ENCODE measurements at regions not wholly inside any gene's neighbourhood (a gene's known extent, or its start where the extent isn't known, plus 50 kb on each side); places are given as distances from the start of the nearest gene placed in this dataset.

- Histone ChIP-seq H3K27me3 (ENCODE audit: control insufficient read depth, insufficient read depth, low read length, poor library complexity, severe bottlenecking) (no peaks in the 10 kb centered on the region), H3K27ac (ENCODE audit: low read depth, low read length) (no peak overlapping the region), H3K4me3 (ENCODE audit: low read length) (no peak overlapping the region), H3K4me1 (ENCODE audit: control insufficient read depth, insufficient read depth, low read length) (no peaks in the 10 kb centered on the region), H3K9me3 (ENCODE audit: control insufficient read depth, low read length) (no peaks in the 10 kb centered on the region), H3K9ac (ENCODE audit: extremely low read depth, low read length, poor library complexity, severe bottlenecking) (no peak overlapping the region), H3K36me3 (ENCODE audit: control insufficient read depth, insufficient read depth, low read length) (no peaks in the 10 kb centered on the region)
- no peak overlapping the region for H3K27ac Mint-ChIP-seq
- no peak overlapping the region for H3K4me3 Mint-ChIP-seq
- peaks cover 1% of the 10 kb centered on the region for H3K27me3 Mint-ChIP-seq (ENCODE audit: insufficient read depth)
- no peaks in the 10 kb centered on the region for H3K9me3 Mint-ChIP-seq
- no peaks in the 10 kb centered on the region for H3K36me3 Mint-ChIP-seq (ENCODE audit: low read depth)
- no peak for DNase-seq
- TF ChIP-seq, protein P1, sequence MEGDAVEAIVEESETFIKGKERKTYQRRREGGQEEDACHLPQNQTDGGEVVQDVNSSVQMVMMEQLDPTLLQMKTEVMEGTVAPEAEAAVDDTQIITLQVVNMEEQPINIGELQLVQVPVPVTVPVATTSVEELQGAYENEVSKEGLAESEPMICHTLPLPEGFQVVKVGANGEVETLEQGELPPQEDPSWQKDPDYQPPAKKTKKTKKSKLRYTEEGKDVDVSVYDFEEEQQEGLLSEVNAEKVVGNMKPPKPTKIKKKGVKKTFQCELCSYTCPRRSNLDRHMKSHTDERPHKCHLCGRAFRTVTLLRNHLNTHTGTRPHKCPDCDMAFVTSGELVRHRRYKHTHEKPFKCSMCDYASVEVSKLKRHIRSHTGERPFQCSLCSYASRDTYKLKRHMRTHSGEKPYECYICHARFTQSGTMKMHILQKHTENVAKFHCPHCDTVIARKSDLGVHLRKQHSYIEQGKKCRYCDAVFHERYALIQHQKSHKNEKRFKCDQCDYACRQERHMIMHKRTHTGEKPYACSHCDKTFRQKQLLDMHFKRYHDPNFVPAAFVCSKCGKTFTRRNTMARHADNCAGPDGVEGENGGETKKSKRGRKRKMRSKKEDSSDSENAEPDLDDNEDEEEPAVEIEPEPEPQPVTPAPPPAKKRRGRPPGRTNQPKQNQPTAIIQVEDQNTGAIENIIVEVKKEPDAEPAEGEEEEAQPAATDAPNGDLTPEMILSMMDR (conservative IDR thresholded peaks at IDR 0.05): no peak
- H3K4me1 Mint-ChIP-seq: no peaks in the 10 kb centered on the region
Measured at GRCh38 chr7:85805656-85806055, 618.8 kb upstream of the SEMA3D start.

GRCh38 chr7:85805249-85805648 lies 618.4 kb upstream of the SEMA3D start:
- no peaks in the 10 kb centered on the region for H3K9me3 Mint-ChIP-seq
- WGBS, 2 experiments (ENCODE audit: insufficient coverage in 1 of 2, insufficient read length in 1 of 2): 89 to 100% methylated on average over 1 to 3 of the region's 3 CpGs
- H3K27me3 Mint-ChIP-seq (ENCODE audit: insufficient read depth): peaks cover 1% of the 10 kb centered on the region

DNA sequence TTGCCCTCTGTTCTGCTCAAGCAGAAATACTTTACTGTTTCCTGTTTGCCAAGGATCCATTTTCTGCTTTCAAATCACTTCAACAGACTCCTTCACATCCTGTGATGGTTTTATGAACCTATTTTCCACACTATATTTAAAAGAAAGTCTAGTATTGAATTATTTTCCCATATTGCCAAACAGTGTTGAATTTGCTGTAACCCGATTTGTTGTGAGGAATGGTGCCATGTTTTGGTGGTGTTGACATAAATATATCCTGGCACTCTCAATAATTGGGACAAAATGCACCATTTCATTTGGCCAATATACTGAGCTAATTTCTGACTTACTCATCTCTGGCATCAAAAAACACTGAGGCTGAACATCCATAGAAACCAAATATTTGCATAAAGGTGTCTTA lies 615.4 kb upstream of the SEMA3D start:
- peaks cover 4% of the 10 kb centered on the region for H3K27me3 Mint-ChIP-seq (ENCODE audit: insufficient read depth)
- Histone ChIP-seq H3K27me3 (ENCODE audit: control insufficient read depth, insufficient read depth, low read length, poor library complexity, severe bottlenecking) (no peaks in the 10 kb centered on the region), H3K4me1 (ENCODE audit: control insufficient read depth, insufficient read depth, low read length) (no peaks in the 10 kb centered on the region), H3K4me3 (ENCODE audit: low read length) (no peak overlapping the region), H3K9ac (ENCODE audit: extremely low read depth, low read length, poor library complexity, severe bottlenecking) (no peak overlapping the region), H3K9me3 (ENCODE audit: control insufficient read depth, low read length) (no peaks in the 10 kb centered on the region), H3K27ac (ENCODE audit: low read depth, low read length) (no peak overlapping the region), H3K36me3 (ENCODE audit: control insufficient read depth, insufficient read depth, low read length) (no peaks in the 10 kb centered on the region)
- H3K9me3 Mint-ChIP-seq: peaks cover 4% of the 10 kb centered on the region
- WGBS, 2 experiments (ENCODE audit: insufficient coverage in 1 of 2, insufficient read length in 1 of 2): 90% methylated on average over 1 of the region's 1 CpG; no CpG with 5 or more reads in 1 of the 2 experiments
- no peak overlapping the region for H3K4me3 Mint-ChIP-seq
- H3K36me3 Mint-ChIP-seq (ENCODE audit: low read depth): no peaks in the 10 kb centered on the region
- H3K27ac Mint-ChIP-seq: no peak overlapping the region
- TF ChIP-seq, protein P1 (conservative IDR thresholded peaks at IDR 0.05): no peak
- H3K4me1 Mint-ChIP-seq: peaks cover 4% of the 10 kb centered on the region
- DNase-seq: no peak

More at GRCh38 chr7:85805249-85805648, 618.4 kb upstream of the SEMA3D start:
- Histone ChIP-seq H3K36me3 (ENCODE audit: control insufficient read depth, insufficient read depth, low read length) (no peaks in the 10 kb centered on the region), H3K9ac (ENCODE audit: extremely low read depth, low read length, poor library complexity, severe bottlenecking) (no peak overlapping the region), H3K9me3 (ENCODE audit: control insufficient read depth, low read length) (no peaks in the 10 kb centered on the region), H3K4me3 (ENCODE audit: low read length) (no peak overlapping the region), H3K27ac (ENCODE audit: low read depth, low read length) (no peak overlapping the region), H3K27me3 (ENCODE audit: control insufficient read depth, insufficient read depth, low read length, poor library complexity, severe bottlenecking) (no peaks in the 10 kb centered on the region), H3K4me1 (ENCODE audit: control insufficient read depth, insufficient read depth, low read length) (no peaks in the 10 kb centered on the region)
- no peak overlapping the region for H3K27ac Mint-ChIP-seq
- TF ChIP-seq, protein P1 (conservative IDR thresholded peaks at IDR 0.05): no peak
- H3K4me1 Mint-ChIP-seq: peaks cover under 1% of the 10 kb centered on the region
- DNase-seq: no peak
- H3K36me3 Mint-ChIP-seq (ENCODE audit: low read depth): no peaks in the 10 kb centered on the region
- no peak overlapping the region for H3K4me3 Mint-ChIP-seq
